GM12878 (cell line): ENCODE measurements at regions not wholly inside any gene's neighbourhood (a gene's known extent, or its start where the extent isn't known, plus 50 kb on each side); places are given as distances from the start of the nearest gene placed in this dataset.

ENCODE experiments used
- ATAC-seq: fragments of 200-7000 bp; cut with Tn5 transposase; 3 replicates; pipeline ENCODE4 v1.9.1; 2020; ENCODE audit warnings: mild to moderate bottlenecking, moderate library complexity
- BruUV-seq: library from RNA; stranded (reverse); fragments of 400-500 nt; replicated peaks from 2 replicates; lab custom pipeline; 2021; lab: Mats Ljungman, UMichigan
- CTCF ChIA-PET: fragments of 300-600 bp; sonication (Branson Sonifier 250); formaldehyde crosslinking; extraction: SDS; loops from one replicate; lab custom pipeline; 2021; ENCODE audit warnings: inconsistent platforms; lab: Yijun Ruan, JAX
- POLR2A ChIA-PET: fragments of 350-600 bp; formaldehyde crosslinking; extraction: SDS; loops from one replicate; lab custom pipeline; 2021; ENCODE audit warnings: inconsistent platforms; lab: Charles Lee
- RAD21 ChIA-PET: fragments of 300-600 bp; sonication (Branson Sonifier 250); formaldehyde crosslinking; loops from one replicate; lab custom pipeline; 2023; ENCODE audit warnings: antibody characterized with exemption; ENCODE audit not compliant: unreplicated experiment; lab: Charles Lee
- SMC1A ChIA-PET: fragments of 300-600 bp; sonication (Branson Sonifier 250); formaldehyde crosslinking; loops from one replicate; lab custom pipeline; 2023; ENCODE audit not compliant: unreplicated experiment, uncharacterized antibody; lab: Charles Lee
- DNase-seq: peaks from one replicate; pipeline ENCODE4 v3.0.0-alpha.2; 2011; ENCODE audit warnings: low read depth, low spot score
- FAIRE-seq: peaks from 3 replicates; lab custom pipeline; 2011; peaks lifted over from hg19 to GRCh38; lab: Jason Lieb, UNC
- H2AFZ ChIP-seq: 2 replicates; pipeline ENCODE4 v1.6.0; 2011; ENCODE audit warnings: low read depth, low read length, control low read depth; ENCODE audit not compliant: control insufficient read depth
- H3K27ac ChIP-seq: 2 replicates; pipeline ENCODE4 v1.5.1; 2011; ENCODE audit warnings: control low read depth; ENCODE audit not compliant: control insufficient read depth, insufficient read depth
- H3K27me3 ChIP-seq, 2 experiments: replicated peaks in 1 of 2; 2 replicates each; pipeline versions ENCODE4 v1.6.0 to v1.6.1; 2011; ENCODE audit warnings: low read length in 1 of 2; ENCODE audit not compliant: control insufficient read depth in 2 of 2, insufficient read depth in 2 of 2
- H3K36me3 ChIP-seq, 2 experiments: 2 replicates each; pipeline ENCODE4 v1.5.1; 2011; ENCODE audit warnings: low read length in 1 of 2; ENCODE audit not compliant: control insufficient read depth in 2 of 2, insufficient read depth in 2 of 2
- H3K4me1 ChIP-seq: 2 replicates; pipeline ENCODE4 v1.6.1; 2011; ENCODE audit warnings: mild to moderate bottlenecking, low read length, moderate library complexity, mixed read lengths; ENCODE audit not compliant: control insufficient read depth, insufficient read depth
- H3K4me2 ChIP-seq: 2 replicates; pipeline ENCODE4 v1.6.0; 2011; ENCODE audit warnings: control low read depth; ENCODE audit not compliant: control insufficient read depth, insufficient read depth
- H3K4me3 ChIP-seq: fragments of 200-600 bp; sonication (generic); 2 replicates; pipeline ENCODE4 v1.5.1; 2016
- H3K79me2 ChIP-seq: 2 replicates; pipeline ENCODE4 v1.6.0; 2011; ENCODE audit warnings: low read length; ENCODE audit not compliant: control insufficient read depth, insufficient read depth
- H3K9ac ChIP-seq: 2 replicates; pipeline ENCODE4 v1.8.0; 2011; ENCODE audit warnings: low read length, control low read depth, mixed read lengths; ENCODE audit not compliant: control insufficient read depth, insufficient read depth
- H3K9me3 ChIP-seq: replicated peaks from 3 replicates; pipeline ENCODE4 v1.5.1; 2011; ENCODE audit warnings: mild to moderate bottlenecking, low read length; ENCODE audit not compliant: control insufficient read depth, insufficient read depth
- H4K20me1 ChIP-seq: 2 replicates; pipeline ENCODE4 v1.6.0; 2011; ENCODE audit not compliant: control insufficient read depth, insufficient read depth
- BCL3 ChIP-seq: IDR thresholded peaks from 2 replicates; pipeline ENCODE4 v1.6.1; 2011; ENCODE audit warnings: borderline replicate concordance, low read depth, mild to moderate bottlenecking, moderate library complexity, low read length; ENCODE audit not compliant: insufficient read depth, poor library complexity, severe bottlenecking
- BHLHE40 ChIP-seq, 2 experiments: fragments of 450-650 bp in 1 of 2; IDR thresholded peaks; 2 replicates each; pipeline ENCODE4 v1.6.1; 2011 to 2017; ENCODE audit warnings: low read depth in 2 of 2, borderline replicate concordance in 1 of 2, improper control_type of control experiment in 1 of 2, low read length in 1 of 2, mild to moderate bottlenecking in 1 of 2
- DPF2 ChIP-seq: fragments of 450-650 bp; IDR thresholded peaks from 2 replicates; pipeline ENCODE4 v1.6.1; 2017; ENCODE audit warnings: mild to moderate bottlenecking
- GATAD2B ChIP-seq: fragments of 450-650 bp; conservative IDR thresholded peaks from 2 replicates; pipeline ENCODE4 v1.6.1; 2017; ENCODE audit warnings: low read depth, mild to moderate bottlenecking, moderate library complexity
- MLLT1 ChIP-seq: fragments of 450-650 bp; IDR thresholded peaks from 2 replicates; pipeline ENCODE4 v1.6.1; 2016; ENCODE audit warnings: mild to moderate bottlenecking
- PBX3 ChIP-seq: IDR thresholded peaks from 2 replicates; pipeline ENCODE4 v1.6.1; 2011; ENCODE audit warnings: mild to moderate bottlenecking, low read depth, low read length, moderate library complexity; ENCODE audit not compliant: insufficient replicate concordance
- RAD51 ChIP-seq: fragments of 450-650 bp; IDR thresholded peaks from 2 replicates; pipeline ENCODE4 v1.6.1; 2016; ENCODE audit warnings: moderate library complexity, mild to moderate bottlenecking, inconsistent platforms
- RELB ChIP-seq: fragments of 450-650 bp; IDR thresholded peaks from 2 replicates; pipeline ENCODE4 v1.6.1; 2017; ENCODE audit warnings: low read depth, mild to moderate bottlenecking, moderate library complexity
- TCF3 ChIP-seq: IDR thresholded peaks from 2 replicates; pipeline ENCODE4 v1.6.1; 2012; ENCODE audit warnings: low read depth, mild to moderate bottlenecking, low read length, borderline replicate concordance; ENCODE audit not compliant: insufficient read depth
- WRNIP1 ChIP-seq: IDR thresholded peaks from 2 replicates; pipeline ENCODE4 v1.6.1; 2011; ENCODE audit warnings: low read depth, low read length, improper control_type of control experiment, borderline replicate concordance
- YY1 ChIP-seq: IDR thresholded peaks from 2 replicates; pipeline ENCODE4 v1.6.1; 2011; ENCODE audit warnings: low read depth, mild to moderate bottlenecking, low read length
- in situ Hi-C: fragments of 300-500 bp; cut with MboI; formaldehyde crosslinking; loops from 9 replicates; pipeline ENCODE4 v1.14.3; 2018; ENCODE audit warnings: mixed read lengths
- intact Hi-C: fragments of 100-400 bp; cut with micrococcal nuclease; formaldehyde crosslinking; loops from one replicate; pipeline ENCODE4 v1.14.2; 2022; ENCODE audit not compliant: unreplicated experiment

GRCh38 chr7:10604128-10604527 lies 369.5 kb upstream of the PHF14 start:
- FAIRE-seq (no peak), DNase-seq (no peak), ATAC-seq (no peak)
- no peaks in the 10 kb centered on the region for H3K9me3 ChIP-seq
- no peak for TF ChIP-seq YY1
- TF ChIP-seq MLLT1, result no peak
- no peak for TF ChIP-seq RAD51
- TF ChIP-seq PBX3, result no peak
- no peak for TF ChIP-seq GATAD2B
- TF ChIP-seq TCF3, result no peak
- no peak for TF ChIP-seq DPF2
- TF ChIP-seq BHLHE40 (IDR thresholded peaks at IDR 0.05; ENCODE audit: borderline replicate concordance in 1 of 2, low read depth in 2 of 2, low read length in 1 of 2), result no peak
- TF ChIP-seq RELB, result no peak
- TF ChIP-seq BCL3, result no peak
- no peak for TF ChIP-seq WRNIP1
- H3K9ac ChIP-seq, result no peak overlapping the region
- no peaks in the 10 kb centered on the region for H3K4me1 ChIP-seq
- RAD21 ChIA-PET, result no interaction called here
- no peak overlapping the region for H3K27ac ChIP-seq
- POLR2A ChIA-PET, result no interaction called here
- H3K27me3 ChIP-seq, result no peaks in the 10 kb centered on the region
- no peaks in the 10 kb centered on the region for H4K20me1 ChIP-seq
- in situ Hi-C loops (no loop called here), intact Hi-C loops (no loop called here)
- no peak overlapping the region for H3K4me2 ChIP-seq
- SMC1A ChIA-PET, result no interaction called here
- H3K36me3 ChIP-seq, result no peaks in the 10 kb centered on the region
- no peaks in the 10 kb centered on the region for H3K79me2 ChIP-seq
- CTCF ChIA-PET, result no interaction called here
- no TSS peak for BruUV-seq
- H2AFZ ChIP-seq, result no peak overlapping the region
- no peak overlapping the region for H3K4me3 ChIP-seq
